OCI-LY7 (cell line): ENCODE measurements at regions not wholly inside any gene's neighbourhood (a gene's known extent, or its start where the extent isn't known, plus 50 kb on each side); places are given as distances from the start of the nearest gene placed in this dataset.

Source experiments
- BruUV-seq: library from RNA; stranded (reverse); fragments of 400-500 nt; replicated peaks from 2 replicates; lab custom pipeline; 2021; lab: Mats Ljungman, UMichigan
- CTCF ChIA-PET: fragments of 300-600 bp; sonication (Branson Sonifier 250); formaldehyde crosslinking; loops from one replicate; lab custom pipeline; 2022; ENCODE audit warnings: antibody characterized with exemption; ENCODE audit not compliant: unreplicated experiment; lab: Charles Lee
- POLR2A ChIA-PET: fragments of 300-600 bp; sonication (Branson Sonifier 250); formaldehyde crosslinking; loops from one replicate; lab custom pipeline; 2022; ENCODE audit warnings: antibody characterized with exemption; lab: Charles Lee
- DNase-seq: peaks from one replicate; pipeline ENCODE4 v3.0.0-alpha.2; 2015; ENCODE audit warnings: low spot score
- H2AFZ ChIP-seq: fragments of 200-600 bp; sonication (generic), shearing (Covaris generic); 2 replicates; pipeline ENCODE4 v1.6.1; 2014; ENCODE audit warnings: mild to moderate bottlenecking, antibody characterized with exemption, low read length, moderate library complexity
- H3K27ac ChIP-seq: fragments of 200-600 bp; sonication (generic); 2 replicates; pipeline ENCODE4 v1.5.1; 2014; ENCODE audit warnings: mixed run types, low read depth, mild to moderate bottlenecking, moderate library complexity, low read length, inconsistent platforms; ENCODE audit not compliant: poor library complexity, severe bottlenecking
- H3K36me3 ChIP-seq: fragments of 200-600 bp; sonication (generic); 2 replicates; pipeline ENCODE4 v1.6.1; 2014; ENCODE audit warnings: mild to moderate bottlenecking, antibody characterized with exemption, low read length, moderate library complexity, mixed read lengths; ENCODE audit not compliant: insufficient read depth
- H3K4me1 ChIP-seq: fragments of 200-600 bp; sonication (generic); 2 replicates; pipeline ENCODE4 v1.5.1; 2014; ENCODE audit warnings: mild to moderate bottlenecking, low read length; ENCODE audit not compliant: insufficient read depth, poor library complexity, severe bottlenecking
- H3K4me2 ChIP-seq: fragments of 200-600 bp; sonication (generic); 2 replicates; pipeline ENCODE4 v1.6.1; 2014; ENCODE audit warnings: mild to moderate bottlenecking, low read length
- H3K4me3 ChIP-seq: fragments of 200-600 bp; sonication (generic); 2 replicates; pipeline ENCODE4 v1.5.1; 2014; ENCODE audit warnings: mild to moderate bottlenecking, low read depth, low read length; ENCODE audit not compliant: poor library complexity, severe bottlenecking
- H3K79me2 ChIP-seq: fragments of 200-600 bp; sonication (generic); 2 replicates; pipeline ENCODE4 v1.6.1; 2016; ENCODE audit warnings: low read depth, mild to moderate bottlenecking, low read length, moderate library complexity, mixed read lengths; ENCODE audit not compliant: insufficient read depth
- H3K9me2 ChIP-seq: fragments of 200-600 bp; sonication (generic); 2 replicates; pipeline ENCODE4 v1.6.1; 2016; ENCODE audit warnings: mild to moderate bottlenecking, low read length, mixed read lengths; ENCODE audit not compliant: insufficient read depth
- H3K9me3 ChIP-seq: fragments of 200-600 bp; sonication (generic); 2 replicates; pipeline ENCODE4 v1.6.1; 2014; ENCODE audit warnings: mild to moderate bottlenecking, mixed run types, low read length, mixed read lengths
- H4K20me1 ChIP-seq: fragments of 200-600 bp; sonication (generic); 2 replicates; pipeline ENCODE4 v1.6.1; 2014; ENCODE audit warnings: mild to moderate bottlenecking, antibody characterized with exemption, low read length, moderate library complexity, mixed read lengths; ENCODE audit not compliant: insufficient read depth
- EZH2phosphoT487 ChIP-seq: fragments of 200-600 bp; sonication (generic); IDR thresholded peaks from 2 replicates; pipeline ENCODE4 v1.6.1; 2018; ENCODE audit warnings: low read depth, borderline replicate concordance, mild to moderate bottlenecking, mixed run types, antibody characterized with exemption, low read length, moderate library complexity, mixed read lengths
- intact Hi-C: fragments of 100-400 bp; cut with micrococcal nuclease; formaldehyde crosslinking; loops from one replicate; pipeline ENCODE4 v1.10.0; 2022; ENCODE audit not compliant: unreplicated experiment
- TF ChIP-seq, protein P1 (sequence below): fragments of 200-600 bp; sonication (generic); conservative IDR thresholded peaks from 2 replicates; pipeline ENCODE4 v1.5.1; 2014; ENCODE audit warnings: mild to moderate bottlenecking, antibody characterized with exemption, low read length, moderate library complexity, mixed read lengths

DNA sequence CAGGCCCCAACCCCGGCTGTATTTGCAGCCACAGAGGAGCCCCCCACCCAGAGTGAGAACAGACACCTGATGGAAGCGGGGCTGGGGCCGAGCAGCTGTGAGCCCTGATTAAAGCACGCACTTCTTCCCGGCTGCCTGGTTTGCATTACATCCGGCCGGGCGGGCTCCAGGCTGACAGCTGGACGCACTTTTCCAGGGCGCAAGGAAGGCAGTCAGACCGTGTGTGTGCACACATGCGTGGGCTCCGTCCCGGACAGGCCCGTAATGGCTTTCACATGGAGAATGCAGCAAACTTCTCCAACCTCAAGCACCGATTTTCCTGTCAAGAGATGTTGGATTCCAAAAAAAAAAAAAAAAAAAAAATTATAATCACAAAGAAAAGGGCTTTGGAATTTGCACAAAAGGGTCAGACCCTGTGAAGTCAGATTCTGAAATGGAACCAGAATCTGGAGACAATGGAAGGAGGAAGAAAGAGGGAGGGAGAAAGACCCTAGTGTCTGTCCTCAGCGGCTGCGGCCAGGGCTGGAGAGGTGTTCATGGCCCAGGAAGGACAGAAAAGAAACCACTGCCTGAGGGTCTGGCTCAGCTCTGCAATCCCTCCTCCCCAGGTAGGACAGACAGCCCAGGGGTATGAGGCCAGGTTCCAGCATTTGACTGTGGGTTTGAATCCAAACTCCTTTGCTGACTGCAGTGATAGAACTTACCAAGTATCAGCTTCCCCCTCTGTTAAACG lies 365.5 kb downstream of the MN1 start:
- Histone ChIP-seq H3K9me2 (no peaks in the 10 kb centered on the region), H4K20me1 (no peaks in the 10 kb centered on the region), H3K4me1 (peaks cover 3% of the 10 kb centered on the region), H3K4me3 (no peak overlapping the region), H3K36me3 (no peaks in the 10 kb centered on the region), H3K79me2 (no peaks in the 10 kb centered on the region), H2AFZ (no peak overlapping the region), H3K27ac (no peak overlapping the region), H3K9me3 (no peaks in the 10 kb centered on the region), H3K4me2 (no peak overlapping the region)
- POLR2A ChIA-PET = interaction anchor here (0.6 to 0.7 kb wide), 2 partner anchors 360 to 1149 kb away, joined by 5 to 6 read pairs; no protein-coding TSS in a partner anchor
- CTCF ChIA-PET = no interaction called here
- TF ChIP-seq, protein P1, sequence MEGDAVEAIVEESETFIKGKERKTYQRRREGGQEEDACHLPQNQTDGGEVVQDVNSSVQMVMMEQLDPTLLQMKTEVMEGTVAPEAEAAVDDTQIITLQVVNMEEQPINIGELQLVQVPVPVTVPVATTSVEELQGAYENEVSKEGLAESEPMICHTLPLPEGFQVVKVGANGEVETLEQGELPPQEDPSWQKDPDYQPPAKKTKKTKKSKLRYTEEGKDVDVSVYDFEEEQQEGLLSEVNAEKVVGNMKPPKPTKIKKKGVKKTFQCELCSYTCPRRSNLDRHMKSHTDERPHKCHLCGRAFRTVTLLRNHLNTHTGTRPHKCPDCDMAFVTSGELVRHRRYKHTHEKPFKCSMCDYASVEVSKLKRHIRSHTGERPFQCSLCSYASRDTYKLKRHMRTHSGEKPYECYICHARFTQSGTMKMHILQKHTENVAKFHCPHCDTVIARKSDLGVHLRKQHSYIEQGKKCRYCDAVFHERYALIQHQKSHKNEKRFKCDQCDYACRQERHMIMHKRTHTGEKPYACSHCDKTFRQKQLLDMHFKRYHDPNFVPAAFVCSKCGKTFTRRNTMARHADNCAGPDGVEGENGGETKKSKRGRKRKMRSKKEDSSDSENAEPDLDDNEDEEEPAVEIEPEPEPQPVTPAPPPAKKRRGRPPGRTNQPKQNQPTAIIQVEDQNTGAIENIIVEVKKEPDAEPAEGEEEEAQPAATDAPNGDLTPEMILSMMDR = no peak
- no peak for TF ChIP-seq EZH2phosphoT487
- no TSS peak for BruUV-seq
- intact Hi-C loops = no loop called here
- no peak for DNase-seq

- BruUV-seq = no TSS peak
- no peak overlapping the region for H3K27ac ChIP-seq
- H3K9me2 ChIP-seq = no peaks in the 10 kb centered on the region
- CTCF ChIA-PET = no interaction called here
- POLR2A ChIA-PET = interaction anchor here (0.6 kb wide), 1 partner anchor 360 kb away, joined by 6 read pairs; no protein-coding TSS in a partner anchor
- peaks cover 3% of the 10 kb centered on the region for H3K4me1 ChIP-seq
- no peak for TF ChIP-seq EZH2phosphoT487
- TF ChIP-seq, protein P1 = no peak
- DNase-seq = no peak
- no peaks in the 10 kb centered on the region for H3K9me3 ChIP-seq
- no peaks in the 10 kb centered on the region for H4K20me1 ChIP-seq
- intact Hi-C loops = no loop called here
- H3K79me2 ChIP-seq = no peaks in the 10 kb centered on the region
- no peak overlapping the region for H3K4me2 ChIP-seq
- no peaks in the 10 kb centered on the region for H3K36me3 ChIP-seq
- no peak overlapping the region for H2AFZ ChIP-seq
- H3K4me3 ChIP-seq = no peak overlapping the region
Measured at GRCh38 chr22:27436591-27436990, 365.0 kb downstream of the MN1 start.

GRCh38 chr22:27437570-27437969 lies 364.0 kb downstream of the MN1 start:
- Histone ChIP-seq H3K4me3 (no peak overlapping the region), H3K9me2 (no peaks in the 10 kb centered on the region), H3K27ac (no peak overlapping the region), H3K36me3 (no peaks in the 10 kb centered on the region), H3K4me2 (no peak overlapping the region), H4K20me1 (no peaks in the 10 kb centered on the region), H2AFZ (no peak overlapping the region), H3K9me3 (no peaks in the 10 kb centered on the region), H3K79me2 (no peaks in the 10 kb centered on the region), H3K4me1 (peaks cover 3% of the 10 kb centered on the region)
- BruUV-seq = no TSS peak
- intact Hi-C loops = no loop called here
- CTCF ChIA-PET = no interaction called here
- TF ChIP-seq, protein P1 = no peak
- TF ChIP-seq EZH2phosphoT487 = no peak
- POLR2A ChIA-PET = no interaction called here
- DNase-seq = no peak
